Liver (tissue), 7 donors: ENCODE measurements at regions not wholly inside any gene's neighbourhood (a gene's known extent, or its start where the extent isn't known, plus 50 kb on each side); places are given as distances from the start of the nearest gene placed in this dataset.

Experiments
- DNase-seq: peaks from one replicate; pipeline ENCODE4 v3.0.0-alpha.2; 2017; ENCODE audit warnings: low spot score
- H3K27ac ChIP-seq, 2 donors: one replicate each; pipeline ENCODE4 v1.7.0; 2013; ENCODE audit warnings: inconsistent platforms in 2 of 2, low read length in 2 of 2, control low read depth in 1 of 2, low read depth in 1 of 2, mild to moderate bottlenecking in 1 of 2
- H3K27me3 ChIP-seq, 4 donors: one replicate each; pipeline versions ENCODE4 v1.6.1 to v1.7.0; 2013; ENCODE audit warnings: low read length in 3 of 4, inconsistent platforms in 1 of 4, mild to moderate bottlenecking in 1 of 4, moderate library complexity in 1 of 4; ENCODE audit not compliant: control insufficient read depth in 4 of 4, insufficient read depth in 4 of 4
- H3K36me3 ChIP-seq, 4 donors: one replicate each; pipeline versions ENCODE4 v1.6.1 to v1.7.0; 2013; ENCODE audit warnings: low read length in 3 of 4, mild to moderate bottlenecking in 3 of 4, low read depth in 1 of 4, moderate library complexity in 1 of 4; ENCODE audit not compliant: control insufficient read depth in 4 of 4, insufficient read depth in 3 of 4
- H3K4me1 ChIP-seq, 4 donors: one replicate each; pipeline versions ENCODE4 v1.6.1 to v1.7.0; 2013; ENCODE audit warnings: low read length in 3 of 4, mild to moderate bottlenecking in 3 of 4, moderate library complexity in 1 of 4; ENCODE audit not compliant: control insufficient read depth in 4 of 4, insufficient read depth in 4 of 4
- H3K4me3 ChIP-seq, 3 donors: one replicate each; pipeline versions ENCODE4 v1.6.1 to v1.7.0; 2013; ENCODE audit warnings: low read length in 3 of 3, control low read depth in 1 of 3, low read depth in 1 of 3, mild to moderate bottlenecking in 1 of 3
- H3K9ac ChIP-seq, 2 donors: one replicate each; pipeline ENCODE4 v1.7.0; 2013; ENCODE audit warnings: low read length in 2 of 2, mild to moderate bottlenecking in 2 of 2, moderate library complexity in 2 of 2, control low read depth in 1 of 2, low read depth in 1 of 2
- H3K9me3 ChIP-seq, 4 donors: one replicate each; pipeline versions ENCODE4 v1.6.1 to v1.7.0; 2013; ENCODE audit warnings: low read length in 3 of 4; ENCODE audit not compliant: control insufficient read depth in 4 of 4
- ATF3 ChIP-seq: IDR thresholded peaks from 2 replicates; pipeline ENCODE4 v1.6.1; 2016; ENCODE audit warnings: antibody characterized with exemption
- EGR1 ChIP-seq, 2 donors: IDR thresholded peaks; 2 replicates each; pipeline ENCODE4 v1.6.1; 2016 to 2018; ENCODE audit warnings: antibody characterized with exemption in 2 of 2, low read depth in 2 of 2
- FOXA1 ChIP-seq: IDR thresholded peaks from 2 replicates; pipeline ENCODE4 v1.6.1; 2016; ENCODE audit warnings: antibody characterized with exemption
- GABPA ChIP-seq, 2 donors: IDR thresholded peaks in 1 of 2; conservative IDR thresholded peaks in 1 of 2; 2 replicates each; pipeline ENCODE4 v1.6.1; 2016; ENCODE audit warnings: antibody characterized with exemption in 2 of 2, mild to moderate bottlenecking in 1 of 2, moderate library complexity in 1 of 2
- HNF4A ChIP-seq, 2 donors: conservative IDR thresholded peaks; 2 replicates each; pipeline ENCODE4 v1.6.1; 2016; ENCODE audit warnings: antibody characterized with exemption in 2 of 2, mild to moderate bottlenecking in 2 of 2
- HNF4G ChIP-seq: IDR thresholded peaks from 2 replicates; pipeline ENCODE4 v1.6.1; 2016; ENCODE audit warnings: antibody characterized with exemption
- NR2F2 ChIP-seq: IDR thresholded peaks from 2 replicates; pipeline ENCODE4 v1.6.1; 2016; ENCODE audit warnings: antibody characterized with exemption
- RAD21 ChIP-seq, 2 donors: IDR thresholded peaks; 2 replicates each; pipeline ENCODE4 v1.6.1; 2016; ENCODE audit warnings: antibody characterized with exemption in 2 of 2, mild to moderate bottlenecking in 2 of 2
- RXRA ChIP-seq, 2 donors: IDR thresholded peaks; 2 replicates each; pipeline ENCODE4 v1.6.1; 2017 to 2018; ENCODE audit warnings: antibody characterized with exemption in 2 of 2, mild to moderate bottlenecking in 1 of 2
- SP1 ChIP-seq: IDR thresholded peaks from 2 replicates; pipeline ENCODE4 v1.6.1; 2018; ENCODE audit warnings: antibody characterized with exemption, mild to moderate bottlenecking
- TAF1 ChIP-seq: conservative IDR thresholded peaks from 2 replicates; pipeline ENCODE4 v1.6.1; 2016; ENCODE audit warnings: antibody characterized with exemption, mild to moderate bottlenecking
- YY1 ChIP-seq: IDR thresholded peaks from 2 replicates; pipeline ENCODE4 v1.6.1; 2016; ENCODE audit warnings: antibody characterized with exemption, mild to moderate bottlenecking
- ZBTB33 ChIP-seq: IDR thresholded peaks from 2 replicates; pipeline ENCODE4 v1.6.1; 2016; ENCODE audit warnings: antibody characterized with exemption
- WGBS: extraction: QIAGEN DNeasy Blood & Tissue Kit; methylation state at CpG from one replicate; pipeline ENCODE4 v1.1.7; 2013; 5-methylcytosine and 5-hydroxymethylcytosine counted together
- donor health status: healthy.
- donor health status: healthy.
- donor health status: healthy.
- donor health status: healthy.

- TF ChIP-seq ZBTB33 (no peak), RXRA (IDR thresholded peaks at IDR 0.05) (no peak), SP1 (no peak), NR2F2 (no peak), TAF1 (no peak), HNF4A (conservative IDR thresholded peaks at IDR 0.05) (no peak), ATF3 (no peak), EGR1 (IDR thresholded peaks at IDR 0.05; ENCODE audit: low read depth in 2 of 2) (no peak), YY1 (no peak), GABPA (IDR thresholded peaks at IDR 0.05 in 1 of 2, conservative IDR thresholded peaks at IDR 0.05 in 1 of 2) (no peak), FOXA1 (no peak)
These were observed 102.8 kb downstream of the CRLF2 start (continued) for GRCh38 chrX:1109580-1110119.

- Histone ChIP-seq H3K4me3 (no peak overlapping the region), H3K27me3 (peaks cover 0 to 10% (median 0%) of the 10 kb centered on the region in 4 donors), H3K36me3 (no peaks in the 10 kb centered on the region), H3K4me1 (no peaks in the 10 kb centered on the region), H3K9me3 (peaks cover 0 to 3% (median 0%) of the 10 kb centered on the region in 4 donors), H3K9ac (no peak overlapping the region), H3K27ac (no peak overlapping the region)
- no peak for DNase-seq
- WGBS: 23% methylated on average over 21 of the region's 21 CpGs
- no peak for TF ChIP-seq HNF4G
- no peak for TF ChIP-seq SP1
- no peak for TF ChIP-seq TAF1
These were observed 103.7 kb downstream of the CRLF2 start for GRCh38 chrX:1108501-1109445.

- Histone ChIP-seq H3K4me1 (no peaks in the 10 kb centered on the region), H3K4me3 (no peak overlapping the region), H3K27ac (no peak overlapping the region), H3K9ac (no peak overlapping the region), H3K9me3 (peaks cover 0 to 3% (median 0%) of the 10 kb centered on the region in 4 donors), H3K27me3 (peaks cover 0 to 10% (median 0%) of the 10 kb centered on the region in 4 donors), H3K36me3 (no peaks in the 10 kb centered on the region)
- no peak for DNase-seq
- WGBS: 29% methylated on average over 8 of the region's 8 CpGs
- TF ChIP-seq TAF1 (no peak), SP1 (no peak), RAD21 (IDR thresholded peaks at IDR 0.05) (no peak), ZBTB33 (no peak), ATF3 (no peak)
These were observed 105.8 kb downstream of the CRLF2 start for GRCh38 chrX:1106478-1107210.
